Panc1 (cell line): ENCODE measurements at regions not wholly inside any gene's neighbourhood (a gene's known extent, or its start where the extent isn't known, plus 50 kb on each side); places are given as distances from the start of the nearest gene placed in this dataset.
"Not testable (repeated sequence)": the region's sequence is repeated elsewhere in the genome, so short reads cannot be mapped to it uniquely, and the experiment has no call there.

ENCODE experiments used
- ATAC-seq: fragments of 200-7000 bp; cut with Tn5 transposase; 2 replicates; pipeline ENCODE4 v1.9.1; 2020; ENCODE audit warnings: mild to moderate bottlenecking, moderate library complexity
- BruUV-seq: library from RNA; stranded (reverse); fragments of 400-500 nt; replicated peaks from 2 replicates; lab custom pipeline; 2021; lab: Mats Ljungman, UMichigan
- CTCF ChIA-PET: fragments of 300-600 bp; sonication (Branson Sonifier 250); formaldehyde crosslinking; loops from one replicate; lab custom pipeline; 2022; ENCODE audit warnings: antibody characterized with exemption; lab: Charles Lee
- POLR2A ChIA-PET: fragments of 300-600 bp; sonication (Branson Sonifier 250); formaldehyde crosslinking; loops from one replicate; lab custom pipeline; 2022; ENCODE audit warnings: antibody characterized with exemption; lab: Charles Lee
- DNase-seq: peaks from one replicate; pipeline ENCODE4 v3.0.0-alpha.2; 2010; ENCODE audit warnings: low read depth, low spot score
- H3K27ac ChIP-seq: 2 replicates; pipeline ENCODE4 v1.5.1; 2011; ENCODE audit warnings: mild to moderate bottlenecking, low read length, inconsistent platforms
- H3K27me3 ChIP-seq: fragments of 200-500 bp; sonication (Bioruptor generic); 2 replicates; pipeline ENCODE4 v1.6.0; 2014; ENCODE audit warnings: low read length, inconsistent platforms; ENCODE audit not compliant: control insufficient read depth, insufficient read depth
- H3K36me3 ChIP-seq: fragments of 200-500 bp; sonication (Bioruptor generic); 2 replicates; pipeline ENCODE4 v1.5.1; 2014; ENCODE audit warnings: inconsistent platforms, mild to moderate bottlenecking, low read length, moderate library complexity; ENCODE audit not compliant: control insufficient read depth, insufficient read depth
- H3K4me1 ChIP-seq: 2 replicates; pipeline ENCODE4 v1.5.1; 2011; ENCODE audit warnings: inconsistent platforms, mild to moderate bottlenecking, low read length, moderate library complexity; ENCODE audit not compliant: control insufficient read depth, insufficient read depth
- H3K4me3 ChIP-seq, 2 experiments: 2 replicates each; pipeline ENCODE4 v1.5.1; 2011 to 2012; ENCODE audit warnings: low read depth in 2 of 2, low read length in 2 of 2, mild to moderate bottlenecking in 2 of 2, inconsistent platforms in 1 of 2, moderate library complexity in 1 of 2
- H3K9me3 ChIP-seq: fragments of 200-500 bp; sonication (Bioruptor generic); 2 replicates; pipeline ENCODE4 v1.5.1; 2014; ENCODE audit warnings: low read depth, mild to moderate bottlenecking, inconsistent platforms, low read length, moderate library complexity; ENCODE audit not compliant: control insufficient read depth, insufficient read depth
- POLR2AphosphoS5 ChIP-seq: IDR thresholded peaks from 2 replicates; pipeline ENCODE4 v1.6.1; 2012; ENCODE audit warnings: mild to moderate bottlenecking, low read depth, low read length, moderate library complexity
- SIN3A ChIP-seq: IDR thresholded peaks from 2 replicates; pipeline ENCODE4 v1.6.1; 2012; ENCODE audit warnings: low read depth, mild to moderate bottlenecking, low read length, moderate library complexity, borderline replicate concordance; ENCODE audit not compliant: insufficient read depth
- TCF7L2 ChIP-seq: IDR thresholded peaks from 2 replicates; pipeline ENCODE4 v1.6.1; 2011; ENCODE audit warnings: mild to moderate bottlenecking, low read depth, low read length, inconsistent platforms
- in situ Hi-C: cut with HindIII; loops from 2 replicates; pipeline ENCODE4 v1.10.0; 2016; ENCODE audit warnings: low sequenced_read_pairs, low pct_unique_long_range_greater_than_20kb
- intact Hi-C: fragments of 100-400 bp; cut with micrococcal nuclease; formaldehyde crosslinking; loops from one replicate; pipeline ENCODE4 v1.10.0; 2022; ENCODE audit not compliant: unreplicated experiment
- TF ChIP-seq, protein P1 (sequence below): fragments of 450-650 bp; IDR thresholded peaks from 2 replicates; pipeline ENCODE4 v1.5.1; 2017; ENCODE audit warnings: mild to moderate bottlenecking
- TF ChIP-seq, protein P2 (sequence below), 2 experiments: IDR thresholded peaks; 2 replicates each; pipeline ENCODE4 v1.6.1; 2011 to 2012; ENCODE audit warnings: low read depth in 2 of 2, control low read depth in 1 of 2, low read length in 1 of 2, mild to moderate bottlenecking in 1 of 2, moderate library complexity in 1 of 2; ENCODE audit not compliant: insufficient read depth in 1 of 2

DNA sequence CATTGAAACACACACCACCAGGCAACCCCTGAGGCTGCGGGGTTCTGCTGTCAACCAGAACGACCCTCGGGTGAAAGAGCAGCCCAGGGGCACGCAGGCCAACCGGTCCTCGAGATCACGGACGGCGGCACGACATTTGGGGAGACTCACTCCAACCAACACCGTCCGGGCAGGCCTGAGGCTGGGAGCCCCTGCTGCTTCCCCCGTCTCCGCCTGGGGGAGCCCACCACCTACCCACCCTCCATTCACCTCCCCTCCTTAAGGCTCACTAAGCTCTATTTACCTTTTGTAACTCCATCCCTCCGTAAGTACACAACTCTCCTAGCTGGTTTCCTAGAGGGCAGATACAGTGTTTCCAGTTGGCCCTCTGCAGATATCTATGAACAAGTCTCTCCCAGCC, 971.3 kb upstream of the DEFB115 start:
- no peaks in the 10 kb centered on the region for H3K27me3 ChIP-seq
- DNase-seq (no peak), ATAC-seq (peak; percentile 52)
- TF ChIP-seq POLR2AphosphoS5, result no peak
- TF ChIP-seq, protein P1, sequence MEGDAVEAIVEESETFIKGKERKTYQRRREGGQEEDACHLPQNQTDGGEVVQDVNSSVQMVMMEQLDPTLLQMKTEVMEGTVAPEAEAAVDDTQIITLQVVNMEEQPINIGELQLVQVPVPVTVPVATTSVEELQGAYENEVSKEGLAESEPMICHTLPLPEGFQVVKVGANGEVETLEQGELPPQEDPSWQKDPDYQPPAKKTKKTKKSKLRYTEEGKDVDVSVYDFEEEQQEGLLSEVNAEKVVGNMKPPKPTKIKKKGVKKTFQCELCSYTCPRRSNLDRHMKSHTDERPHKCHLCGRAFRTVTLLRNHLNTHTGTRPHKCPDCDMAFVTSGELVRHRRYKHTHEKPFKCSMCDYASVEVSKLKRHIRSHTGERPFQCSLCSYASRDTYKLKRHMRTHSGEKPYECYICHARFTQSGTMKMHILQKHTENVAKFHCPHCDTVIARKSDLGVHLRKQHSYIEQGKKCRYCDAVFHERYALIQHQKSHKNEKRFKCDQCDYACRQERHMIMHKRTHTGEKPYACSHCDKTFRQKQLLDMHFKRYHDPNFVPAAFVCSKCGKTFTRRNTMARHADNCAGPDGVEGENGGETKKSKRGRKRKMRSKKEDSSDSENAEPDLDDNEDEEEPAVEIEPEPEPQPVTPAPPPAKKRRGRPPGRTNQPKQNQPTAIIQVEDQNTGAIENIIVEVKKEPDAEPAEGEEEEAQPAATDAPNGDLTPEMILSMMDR, result peak; percentile 75
- TF ChIP-seq, protein P2, sequence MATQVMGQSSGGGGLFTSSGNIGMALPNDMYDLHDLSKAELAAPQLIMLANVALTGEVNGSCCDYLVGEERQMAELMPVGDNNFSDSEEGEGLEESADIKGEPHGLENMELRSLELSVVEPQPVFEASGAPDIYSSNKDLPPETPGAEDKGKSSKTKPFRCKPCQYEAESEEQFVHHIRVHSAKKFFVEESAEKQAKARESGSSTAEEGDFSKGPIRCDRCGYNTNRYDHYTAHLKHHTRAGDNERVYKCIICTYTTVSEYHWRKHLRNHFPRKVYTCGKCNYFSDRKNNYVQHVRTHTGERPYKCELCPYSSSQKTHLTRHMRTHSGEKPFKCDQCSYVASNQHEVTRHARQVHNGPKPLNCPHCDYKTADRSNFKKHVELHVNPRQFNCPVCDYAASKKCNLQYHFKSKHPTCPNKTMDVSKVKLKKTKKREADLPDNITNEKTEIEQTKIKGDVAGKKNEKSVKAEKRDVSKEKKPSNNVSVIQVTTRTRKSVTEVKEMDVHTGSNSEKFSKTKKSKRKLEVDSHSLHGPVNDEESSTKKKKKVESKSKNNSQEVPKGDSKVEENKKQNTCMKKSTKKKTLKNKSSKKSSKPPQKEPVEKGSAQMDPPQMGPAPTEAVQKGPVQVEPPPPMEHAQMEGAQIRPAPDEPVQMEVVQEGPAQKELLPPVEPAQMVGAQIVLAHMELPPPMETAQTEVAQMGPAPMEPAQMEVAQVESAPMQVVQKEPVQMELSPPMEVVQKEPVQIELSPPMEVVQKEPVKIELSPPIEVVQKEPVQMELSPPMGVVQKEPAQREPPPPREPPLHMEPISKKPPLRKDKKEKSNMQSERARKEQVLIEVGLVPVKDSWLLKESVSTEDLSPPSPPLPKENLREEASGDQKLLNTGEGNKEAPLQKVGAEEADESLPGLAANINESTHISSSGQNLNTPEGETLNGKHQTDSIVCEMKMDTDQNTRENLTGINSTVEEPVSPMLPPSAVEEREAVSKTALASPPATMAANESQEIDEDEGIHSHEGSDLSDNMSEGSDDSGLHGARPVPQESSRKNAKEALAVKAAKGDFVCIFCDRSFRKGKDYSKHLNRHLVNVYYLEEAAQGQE (IDR thresholded peaks at IDR 0.05; ENCODE audit: insufficient read depth in 1 of 2, low read depth in 2 of 2, low read length in 1 of 2), result no peak
- intact Hi-C loops (no loop called here), in situ Hi-C loops (no loop called here)
- no TSS peak for BruUV-seq
- H3K36me3 ChIP-seq, result no peaks in the 10 kb centered on the region
- H3K9me3 ChIP-seq, result no peaks in the 10 kb centered on the region
- H3K27ac ChIP-seq, result no peak overlapping the region
- H3K4me3 ChIP-seq, result no peak overlapping the region
- H3K4me1 ChIP-seq, result peaks cover 13% of the 10 kb centered on the region
- CTCF ChIA-PET, result no interaction called here
- POLR2A ChIA-PET, result no interaction called here

DNA sequence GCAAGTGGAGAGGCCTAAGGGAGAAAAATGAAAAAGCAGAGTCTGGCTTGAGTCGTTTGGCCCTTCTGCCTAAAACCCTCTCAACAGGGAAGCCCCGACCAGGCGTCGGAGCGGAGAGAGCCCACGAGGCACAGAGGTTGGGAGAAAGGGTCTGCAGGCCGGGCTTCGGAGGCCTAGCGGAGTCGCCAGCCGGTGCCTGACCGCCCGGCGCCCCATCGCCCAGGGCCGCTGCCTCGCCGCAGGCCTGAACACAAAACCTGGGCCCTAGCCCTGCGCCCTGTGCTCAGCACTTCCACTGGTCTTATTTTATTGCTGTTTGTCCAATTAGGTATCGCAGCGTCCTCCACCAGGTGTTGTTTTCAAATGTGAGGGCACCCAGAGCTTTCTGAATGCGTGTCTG, 970.0 kb upstream of the DEFB115 start:
- CTCF ChIA-PET, POLR2A ChIA-PET, BruUV-seq, H3K36me3 ChIP-seq, H3K9me3 ChIP-seq, intact Hi-C loops, in situ Hi-C loops, H3K27me3 ChIP-seq, DNase-seq: not testable (repeated sequence)
- Histone ChIP-seq H3K27ac (peak overlapping the region; percentile 85), H3K4me1 (peaks cover 13% of the 10 kb centered on the region), H3K4me3 (peak overlapping the region; percentile 15 to 24; a peak in 3 of 4 replicates)
- peak; percentile 49; the same call in 1 of the 2 replicates for ATAC-seq

DNA sequence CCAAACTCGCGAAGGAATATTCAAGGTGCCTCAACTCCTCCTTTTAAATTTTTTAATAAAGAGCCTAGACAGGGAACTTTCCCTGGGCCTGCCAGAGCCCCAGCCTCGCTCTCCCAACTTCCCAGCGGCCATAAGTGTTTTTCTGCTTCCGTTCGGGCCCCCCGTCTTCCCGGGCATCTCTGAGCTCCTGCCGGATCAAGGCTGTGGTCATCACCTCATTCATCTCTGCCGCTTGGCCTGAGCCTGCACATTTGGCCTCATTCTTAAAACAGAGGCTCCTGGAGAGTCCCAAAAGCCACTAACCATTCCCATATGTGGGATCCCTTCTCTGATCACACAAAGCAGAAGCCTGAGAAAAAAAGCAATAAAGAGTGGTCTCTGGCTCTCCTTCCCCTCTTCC, 969.1 kb upstream of the DEFB115 start:
- H3K9me3 ChIP-seq, result no peaks in the 10 kb centered on the region
- in situ Hi-C loops, result no loop called here
- DNase-seq (no peak), ATAC-seq (no peak)
- CTCF ChIA-PET, result interaction anchor here (0.6 kb wide), 1 partner anchor 985 kb away, joined by 4 read pairs; no protein-coding TSS in a partner anchor
- no peaks in the 10 kb centered on the region for H3K36me3 ChIP-seq
- TF ChIP-seq, protein P1, result no peak
- no peak for TF ChIP-seq POLR2AphosphoS5
- no peak for TF ChIP-seq TCF7L2
- no peak for TF ChIP-seq SIN3A
- TF ChIP-seq, protein P2 (IDR thresholded peaks at IDR 0.05; ENCODE audit: insufficient read depth in 1 of 2, low read depth in 2 of 2, low read length in 1 of 2), result no peak
- no peaks in the 10 kb centered on the region for H3K27me3 ChIP-seq
- H3K4me3 ChIP-seq, result peak overlapping the region; percentile 21 to 61
- intact Hi-C loops, result no loop called here
- POLR2A ChIA-PET, result no interaction called here
- no TSS peak for BruUV-seq
- H3K27ac ChIP-seq, result peak overlapping the region; percentile 85
- H3K4me1 ChIP-seq, result peaks cover 13% of the 10 kb centered on the region

DNA sequence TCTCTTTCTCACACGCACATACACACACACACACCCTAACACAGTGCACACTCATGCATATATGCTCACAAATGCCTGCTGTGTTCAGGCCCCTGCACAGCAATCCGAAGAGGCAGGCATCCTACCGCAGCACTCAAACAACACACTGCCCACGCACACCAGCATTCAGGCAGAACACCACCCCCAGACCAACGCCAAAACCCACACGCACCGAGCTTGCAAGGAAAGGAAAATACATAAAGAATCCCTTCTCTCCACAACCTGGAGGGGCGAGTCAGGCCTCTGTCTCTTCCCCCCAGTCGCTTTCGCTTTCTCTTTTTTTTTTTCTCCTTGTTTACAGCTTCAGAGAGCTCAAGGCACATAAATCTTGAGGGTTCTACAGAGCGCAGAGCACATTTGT, 968.4 kb upstream of the DEFB115 start:
- CTCF ChIA-PET, H3K36me3 ChIP-seq, in situ Hi-C loops, BruUV-seq, H3K27me3 ChIP-seq, POLR2A ChIA-PET, DNase-seq, H3K9me3 ChIP-seq, intact Hi-C loops, ATAC-seq: not testable (repeated sequence)
- Histone ChIP-seq H3K27ac (peak overlapping the region; percentile 85), H3K4me1 (peaks cover 13% of the 10 kb centered on the region), H3K4me3 (peak overlapping the region; percentile 44 to 61)
